HG02970 (cell line): ENCODE measurements at regions not wholly inside any gene's neighbourhood (a gene's known extent, or its start where the extent isn't known, plus 50 kb on each side); places are given as distances from the start of the nearest gene placed in this dataset.

ENCODE experiments used
- ATAC-seq: cut with Tn5 transposase; IDR thresholded peaks from one replicate; pipeline ENCODE4 v1.9.1; 2021; ENCODE audit warnings: mild to moderate bottlenecking, moderate library complexity, moderate number of reproducible peaks; ENCODE audit not compliant: unreplicated experiment, low FRiP score

DNA sequence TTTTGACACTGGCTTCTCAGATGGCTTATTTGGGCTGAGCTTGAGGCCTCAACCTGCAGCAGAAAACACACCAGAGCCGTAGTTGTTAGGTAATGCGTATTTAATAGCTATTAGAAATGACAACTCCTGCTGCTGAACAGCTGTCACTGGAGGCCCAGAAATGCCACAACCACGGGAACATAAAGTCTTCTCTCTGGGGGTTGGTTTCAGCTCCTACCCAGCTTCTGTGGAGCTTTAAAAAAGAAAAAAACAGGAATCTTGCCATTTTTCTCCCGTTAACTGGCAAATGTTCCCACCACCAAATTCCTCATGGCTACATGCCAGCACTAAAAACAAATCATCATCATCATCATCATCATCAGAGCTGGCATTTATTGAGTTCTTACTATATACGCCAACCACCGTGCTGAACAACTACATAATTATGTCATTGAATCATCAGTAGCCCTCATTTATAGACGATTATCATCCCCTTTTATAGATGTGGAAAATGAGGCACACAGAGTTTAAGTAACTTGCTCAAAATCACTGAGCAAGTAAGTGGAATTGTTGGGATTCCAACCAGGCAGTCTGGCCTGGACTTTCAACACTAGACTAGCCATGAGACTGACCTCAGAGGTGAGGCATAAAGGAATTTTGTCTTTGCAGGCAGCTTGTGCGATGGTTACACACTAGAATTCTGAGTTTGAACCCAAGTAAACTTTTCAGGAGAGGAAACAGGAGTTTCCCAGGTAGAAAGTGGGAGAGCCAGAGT, 185.3 kb upstream of the WWC1 start:
- no peak for ATAC-seq

- no peak for ATAC-seq
Observed at GRCh38 chr5:168109441-168109840, 182.0 kb upstream of the WWC1 start.

- ATAC-seq = no peak
Observed at GRCh38 chr5:168110384-168110783, 181.1 kb upstream of the WWC1 start.

DNA sequence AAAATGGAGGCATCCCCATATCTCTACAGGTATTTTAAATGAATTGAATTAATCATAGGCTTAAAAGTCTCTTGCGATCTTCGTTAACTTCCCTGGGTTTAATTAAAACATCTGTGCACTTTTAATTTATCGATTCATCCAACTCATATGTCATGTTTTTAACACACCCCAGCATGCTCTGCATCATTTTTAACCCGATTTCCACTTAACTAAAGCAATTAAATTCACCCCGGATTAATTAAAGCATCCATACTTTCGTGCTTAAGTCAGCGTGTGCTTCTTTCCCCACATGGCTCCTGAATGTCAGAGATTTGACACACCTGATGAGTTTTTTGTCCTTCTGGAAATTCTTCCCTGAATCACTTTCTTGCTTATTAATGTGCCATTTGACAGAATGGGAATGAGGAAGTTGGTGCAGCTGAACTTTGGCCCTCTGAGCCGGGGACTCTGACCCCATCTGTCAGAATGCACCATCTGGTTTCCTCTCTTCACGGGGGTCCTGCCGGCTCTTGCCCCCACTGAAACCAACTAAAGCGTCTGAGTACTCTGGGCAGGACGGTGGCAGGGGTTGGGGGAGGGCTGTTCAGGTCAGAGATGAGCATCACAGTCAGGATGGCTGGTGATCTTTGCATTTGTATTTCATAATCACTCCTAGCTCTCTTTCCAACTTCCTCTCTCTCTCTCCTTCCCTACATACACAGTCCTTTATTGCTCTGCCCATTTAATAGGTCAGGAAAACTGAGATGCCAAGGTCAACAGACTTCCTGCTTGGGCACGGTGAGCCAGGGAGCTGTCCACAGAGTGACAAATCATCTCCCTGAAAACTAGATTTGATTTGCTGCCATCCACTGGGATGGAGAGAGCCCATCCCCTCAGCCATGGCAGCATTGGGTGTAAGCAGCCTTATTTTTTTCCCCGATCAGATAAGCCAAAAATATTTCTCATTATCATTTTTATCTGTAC, 180.3 kb upstream of the WWC1 start:
- ATAC-seq = no peak

DNA sequence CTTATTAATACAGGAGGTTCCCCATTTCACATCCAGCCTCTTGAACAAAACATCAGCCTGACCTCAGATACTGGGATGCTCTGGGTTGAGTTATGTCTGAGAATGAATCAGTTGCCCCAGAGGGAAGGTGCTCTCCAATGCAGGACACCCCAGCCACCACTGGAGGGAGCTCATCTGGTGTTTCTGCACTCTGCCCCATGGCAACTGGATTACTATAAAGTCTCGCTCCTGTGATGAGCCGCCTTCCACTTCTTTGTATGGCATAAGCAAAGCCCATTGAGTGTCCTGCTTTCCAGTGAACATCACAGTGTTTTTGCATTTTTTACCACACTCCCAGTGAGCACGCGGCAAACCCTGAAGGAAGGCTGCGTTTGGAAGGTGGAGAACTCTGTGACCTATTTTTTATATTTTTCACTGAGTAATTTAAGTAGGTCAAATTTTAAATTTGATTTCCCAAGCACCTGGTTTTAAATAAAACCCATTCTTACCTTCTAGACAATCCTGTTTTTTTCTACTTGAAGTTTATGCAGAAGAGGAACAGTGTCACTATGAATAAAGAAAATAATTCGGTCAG, 176.9 kb upstream of the WWC1 start:
- no peak for ATAC-seq

GRCh38 chr5:168117469-168117868, 174.0 kb upstream of the WWC1 start:
- ATAC-seq = no peak

- no peak for ATAC-seq
Observed at GRCh38 chr5:168118042-168118668, 173.3 kb upstream of the WWC1 start.

- no peak for ATAC-seq
Observed at GRCh38 chr5:168120401-168121137, 170.9 kb upstream of the WWC1 start.

DNA sequence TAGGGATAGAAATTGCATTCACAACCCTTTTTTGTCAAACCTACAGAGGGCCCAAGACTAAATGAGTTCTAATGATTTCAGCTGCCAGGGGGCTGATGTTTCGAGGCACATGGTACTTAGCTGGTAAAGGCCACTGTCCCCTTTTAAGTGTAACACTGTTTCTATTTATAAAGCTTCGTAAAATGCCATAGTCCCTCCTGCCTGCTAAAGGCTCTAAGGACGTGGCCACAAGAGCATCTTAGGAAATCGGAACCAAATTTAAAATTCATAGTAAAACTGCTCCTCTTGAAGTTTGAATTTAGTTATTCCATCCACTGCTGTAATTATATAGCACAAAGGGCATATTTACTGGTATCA, 170.3 kb upstream of the WWC1 start:
- no peak for ATAC-seq

DNA sequence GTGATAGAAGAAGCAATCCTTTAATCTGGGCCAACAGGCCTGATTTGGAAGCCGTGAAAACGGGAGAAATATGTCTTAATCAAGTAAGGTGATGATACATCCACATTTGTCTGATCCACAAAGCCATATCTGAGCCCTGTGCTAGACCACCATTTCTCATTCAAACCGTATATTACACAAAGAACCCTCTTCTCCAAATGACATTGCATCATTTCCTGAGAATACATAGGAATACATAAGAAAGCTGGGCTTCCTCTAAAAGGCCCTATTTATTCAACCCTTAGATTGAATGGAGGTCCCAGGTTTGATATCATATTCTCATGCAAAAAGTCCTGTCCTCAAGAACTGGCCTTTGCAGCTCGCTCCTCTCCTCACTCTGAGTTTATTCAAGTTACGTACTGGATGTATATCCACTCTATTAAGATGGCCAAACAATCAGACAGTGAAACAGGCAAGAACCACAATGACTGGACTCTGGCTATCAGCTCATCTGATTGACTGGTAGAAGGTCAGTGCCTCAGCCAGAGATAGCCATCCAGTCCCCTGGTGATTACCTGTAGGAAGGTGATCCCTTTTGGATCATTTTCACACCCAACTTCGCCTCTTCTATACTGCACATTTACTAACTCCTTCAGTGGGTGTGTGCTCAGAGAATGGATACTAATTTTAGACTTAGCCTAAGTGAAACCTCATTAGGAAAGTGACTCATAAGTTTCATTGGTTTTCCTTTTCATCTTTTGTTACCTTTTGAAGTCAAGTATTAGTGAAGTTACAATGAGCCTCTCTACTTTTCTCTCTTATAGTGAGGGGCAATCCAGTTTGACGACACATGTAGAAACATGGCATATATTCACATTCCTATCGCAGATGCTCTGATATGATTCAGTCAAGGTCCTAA, 167.6 kb upstream of the WWC1 start:
- no peak for ATAC-seq

DNA sequence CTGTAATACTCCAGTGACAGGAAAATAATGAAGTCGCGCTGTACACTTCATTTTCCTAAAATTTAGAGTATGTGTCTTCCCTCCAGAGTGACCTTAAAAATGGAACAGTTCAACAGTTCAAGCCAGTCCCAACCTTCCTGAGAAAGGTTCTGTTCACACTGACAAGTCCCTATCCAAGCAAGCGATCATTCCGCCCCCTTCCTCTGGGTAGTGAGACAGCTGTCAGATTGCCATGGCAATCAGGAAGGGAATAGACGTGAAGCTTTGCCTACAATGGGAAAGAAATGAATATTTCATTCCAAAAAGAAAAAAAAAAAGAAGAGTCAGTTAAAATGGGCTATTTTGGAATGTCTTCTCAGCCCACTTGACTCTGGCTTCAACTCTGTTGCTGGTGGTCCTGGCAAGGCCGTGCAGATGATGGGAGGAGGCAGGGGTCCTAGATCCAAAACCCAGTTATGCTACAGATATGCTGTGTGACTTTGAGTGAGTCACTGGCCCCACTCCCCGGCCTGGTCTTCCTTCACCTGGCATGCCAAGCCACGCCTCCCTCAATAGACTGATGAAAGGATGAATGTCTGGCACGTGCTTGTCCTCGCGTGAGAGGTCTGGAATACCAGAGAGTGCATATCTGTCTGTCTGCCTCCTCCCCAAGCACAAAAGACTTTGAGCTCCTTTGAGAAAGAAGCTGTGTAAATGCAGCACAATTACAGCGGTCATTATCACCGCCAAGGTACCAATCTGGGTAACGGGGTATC, 165.8 kb upstream of the WWC1 start:
- no peak for ATAC-seq

GRCh38 chr5:168126606-168127005, 164.8 kb upstream of the WWC1 start:
- no peak for ATAC-seq

DNA sequence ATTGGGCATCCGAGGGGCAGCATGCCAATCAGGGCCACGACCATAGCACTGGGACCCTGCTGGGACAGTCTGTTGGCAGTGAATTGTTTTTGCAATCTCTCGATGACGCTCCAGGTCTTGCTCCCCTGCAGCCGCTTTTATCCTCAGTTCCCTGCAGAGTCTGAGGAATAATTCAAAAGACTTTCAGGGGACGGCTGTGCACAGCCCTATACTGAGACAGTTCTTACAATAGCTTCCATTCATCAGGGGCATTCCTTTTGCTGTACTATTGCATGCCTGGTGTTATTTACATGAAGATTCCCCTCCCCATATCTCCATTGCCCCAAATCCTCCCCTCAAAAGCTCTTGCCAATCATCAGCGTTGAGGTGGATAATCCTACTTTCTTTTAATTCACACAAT, 163.3 kb upstream of the WWC1 start:
- ATAC-seq = no peak

GRCh38 chr5:168128557-168128956, 162.9 kb upstream of the WWC1 start:
- ATAC-seq = no peak

- ATAC-seq = no peak
Observed at GRCh38 chr5:168131519-168131918, 159.9 kb upstream of the WWC1 start.

DNA sequence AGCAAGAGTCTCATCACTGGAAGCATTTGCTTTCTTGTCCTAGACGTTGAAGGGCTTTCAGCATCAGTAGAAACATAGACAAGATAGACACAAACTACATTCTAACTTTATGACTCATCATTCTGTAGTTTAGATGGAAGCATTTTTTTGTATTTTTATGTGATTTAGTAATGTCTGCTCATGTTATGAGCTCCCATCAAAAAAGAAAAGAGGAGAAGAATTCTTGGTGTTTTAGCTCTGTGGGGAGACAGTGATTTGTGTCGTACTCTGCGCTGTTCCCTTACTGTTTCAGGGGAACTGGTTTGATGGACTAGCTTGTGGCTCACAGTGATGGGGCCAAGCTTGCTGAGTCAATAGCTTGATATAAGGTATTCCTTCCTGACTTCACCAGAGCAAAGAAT, 159.2 kb upstream of the WWC1 start:
- no peak for ATAC-seq

DNA sequence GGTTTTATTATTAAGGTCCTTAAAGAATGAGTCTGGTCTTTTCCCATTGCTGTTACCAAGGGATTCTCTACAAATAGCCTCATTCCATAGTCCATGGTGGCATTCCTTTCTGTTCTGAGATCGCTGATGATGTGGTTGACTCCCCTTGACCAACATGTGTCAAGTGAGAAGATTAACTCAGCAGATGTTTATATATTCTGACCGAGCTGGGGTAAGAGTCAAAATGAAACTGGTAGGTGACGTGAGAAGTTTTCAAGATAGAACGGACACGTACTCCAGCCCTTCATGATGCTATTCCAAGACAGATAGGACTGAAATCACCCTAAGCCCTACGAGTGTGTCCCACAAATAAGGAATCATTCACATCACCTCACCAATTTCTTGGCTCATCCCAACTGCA, 155.5 kb upstream of the WWC1 start:
- peak; percentile 78 for ATAC-seq

DNA sequence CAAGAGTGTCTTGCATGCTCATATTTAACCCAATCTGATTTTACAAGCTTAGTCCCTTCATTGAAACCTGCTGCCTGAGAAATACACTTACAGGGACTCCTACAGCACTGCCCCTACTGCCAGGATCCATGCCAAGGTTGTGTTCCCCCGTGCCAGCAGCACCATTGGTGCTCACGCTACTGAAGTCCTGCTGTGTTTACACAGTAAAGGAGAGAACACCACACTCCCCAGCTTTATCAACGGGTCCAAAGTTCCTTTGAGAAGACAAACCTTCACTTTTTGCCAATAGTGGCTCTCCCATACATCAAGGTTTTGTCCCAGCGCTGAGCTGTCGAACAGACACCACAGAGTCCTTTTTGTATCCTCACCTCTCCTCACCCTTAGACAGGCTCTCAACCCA, 155.1 kb upstream of the WWC1 start:
- ATAC-seq = no peak

DNA sequence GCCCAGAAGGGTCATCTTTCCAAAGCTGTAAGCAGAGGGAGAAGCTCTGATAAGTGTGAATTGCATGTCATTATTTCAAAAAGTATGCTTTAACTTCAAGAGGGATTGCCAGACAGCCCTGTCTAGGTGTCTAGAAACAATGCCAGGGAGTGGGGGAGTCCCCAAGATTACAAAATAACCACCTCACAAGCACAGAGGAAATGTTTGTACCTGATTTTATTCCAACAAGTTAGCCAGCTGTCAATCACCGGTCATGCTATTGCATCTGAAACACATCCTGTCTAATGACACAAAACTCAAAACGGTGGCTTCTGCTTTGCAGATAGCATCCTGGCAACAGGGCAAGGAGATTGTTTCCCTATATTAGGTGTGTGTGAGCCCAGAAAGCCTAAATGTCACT, 154.2 kb upstream of the WWC1 start:
- ATAC-seq = no peak
